ENCODE measurements at regions not wholly inside any gene's neighbourhood (a gene's known extent, or its start where the extent isn't known, plus 50 kb on each side); places are given as distances from the start of the nearest gene placed in this dataset.
A peak's percentile ranks its signal among the peaks of the same experiment; 100 is the strongest.

GRCh38 chr3:117893001-117893400 lies 1141.6 kb downstream of the IGSF11 start:
- TF ChIP-seq CTCF (IDR thresholded peaks at IDR 0.05; ENCODE audit: control extremely low read depth, extremely low read depth, low read depth, missing control alignments) = no peak
- no peak for DNase-seq (ENCODE audit: extremely low spot score)
- CTCF ChIA-PET = interaction anchor here (0.8 to 1.5 kb wide), 2 partner anchors 12 to 55 kb away, joined by 3 read pairs; no protein-coding TSS in a partner anchor
- POLR2A ChIA-PET = no interaction called here

GRCh38 chr3:117893638-117894037 lies 1141.0 kb downstream of the IGSF11 start:
- POLR2A ChIA-PET = no interaction called here
- CTCF ChIA-PET = interaction anchor here (0.8 to 1.5 kb wide), 2 partner anchors 11 to 55 kb away, joined by 3 read pairs; no protein-coding TSS in a partner anchor
- no peak for TF ChIP-seq CTCF (IDR thresholded peaks at IDR 0.05; ENCODE audit: control extremely low read depth, extremely low read depth, low read depth, missing control alignments)
- no peak for DNase-seq (ENCODE audit: extremely low spot score)

DNA sequence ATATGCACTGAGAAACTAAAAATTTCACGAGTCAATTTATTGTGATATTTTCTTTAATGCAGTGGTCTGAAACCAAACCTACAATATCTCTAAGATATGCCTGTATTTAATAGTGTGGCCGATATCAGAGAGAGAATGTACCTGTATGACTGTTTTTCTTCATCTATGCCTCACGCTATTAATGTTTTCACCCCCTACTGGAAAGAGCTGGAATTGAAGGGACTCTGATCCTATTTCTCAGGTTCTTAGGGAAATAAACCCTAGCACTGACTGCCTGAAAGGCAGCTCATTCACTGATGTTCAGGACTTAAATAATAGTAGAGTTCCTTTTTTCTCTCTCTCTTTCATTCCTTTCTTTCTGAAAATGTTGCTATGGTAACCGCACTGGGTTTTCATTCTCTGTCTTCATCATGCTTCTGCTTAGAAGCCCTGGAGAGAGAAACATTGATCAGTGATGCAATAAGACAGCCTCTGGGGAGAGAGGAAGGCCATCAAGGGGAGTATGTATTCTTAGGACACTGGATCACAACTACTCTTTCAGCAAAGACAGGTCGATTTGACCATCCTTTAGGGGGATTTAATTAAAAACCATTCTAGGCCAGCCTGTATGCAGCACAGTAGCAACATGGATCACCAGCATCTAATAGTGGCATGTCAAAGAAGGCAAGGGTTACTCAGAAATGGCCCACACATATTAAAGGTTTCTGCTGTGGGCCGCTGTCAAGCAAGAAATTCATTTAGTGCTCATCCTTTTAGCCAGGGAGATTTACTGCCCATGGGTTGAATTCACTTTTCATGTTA lies 1135.7 kb downstream of the IGSF11 start:
- CTCF ChIA-PET = interaction anchor here (0.7 to 1.6 kb wide), 2 partner anchors 15 to 29 kb away, joined by 3 read pairs; no protein-coding TSS in a partner anchor

DNA sequence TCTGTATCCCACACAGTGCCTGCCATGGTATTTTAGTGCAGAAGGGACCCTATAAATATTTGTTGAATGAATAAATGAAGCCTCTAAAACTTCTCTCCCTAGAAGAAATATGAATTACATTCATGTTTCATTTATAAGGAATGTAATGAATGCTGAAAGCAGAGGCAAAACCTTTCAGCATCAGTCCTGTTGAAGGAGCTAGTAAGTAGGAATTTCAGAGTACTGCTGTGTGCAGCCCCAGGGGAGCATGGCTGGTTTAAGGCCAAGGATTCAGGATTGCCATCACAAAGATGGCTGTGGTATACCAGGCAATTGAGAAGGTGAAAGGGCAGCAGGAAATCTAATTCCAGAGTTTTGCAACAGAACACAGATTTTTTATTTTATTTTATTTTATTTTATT lies 1131.4 kb downstream of the IGSF11 start:
- no peak for DNase-seq (ENCODE audit: extremely low spot score)
- no peak for TF ChIP-seq CTCF (IDR thresholded peaks at IDR 0.05; ENCODE audit: control extremely low read depth, extremely low read depth, low read depth, missing control alignments)
- ChIA-PET CTCF (interaction anchor here (1.7 kb wide), 1 partner anchor 10 kb away, joined by 4 read pairs; no protein-coding TSS in a partner anchor), POLR2A (no interaction called here)

More for the DNA sequence above, 1135.7 kb downstream of the IGSF11 start:
- POLR2A ChIA-PET = no interaction called here
- DNase-seq (ENCODE audit: extremely low spot score) = no peak
- TF ChIP-seq CTCF (IDR thresholded peaks at IDR 0.05; ENCODE audit: control extremely low read depth, extremely low read depth, low read depth, missing control alignments) = peak; percentile 10

GRCh38 chr3:117910820-117911521 lies 1123.7 kb downstream of the IGSF11 start:
- ChIA-PET POLR2A (no interaction called here), CTCF (no interaction called here)
- DNase-seq (ENCODE audit: extremely low spot score) = no peak

More at GRCh38 chr3:117910820-117911521, 1123.7 kb downstream of the IGSF11 start:
- TF ChIP-seq CTCF (IDR thresholded peaks at IDR 0.05; ENCODE audit: control extremely low read depth, extremely low read depth, low read depth, missing control alignments) = no peak
